ENCODE measurements at regions not wholly inside any gene's neighbourhood (a gene's known extent, or its start where the extent isn't known, plus 50 kb on each side); places are given as distances from the start of the nearest gene placed in this dataset.
"Not testable (repeated sequence)": the region's sequence is repeated elsewhere in the genome, so short reads cannot be mapped to it uniquely, and the experiment has no call there.

- no peak for DNase-seq
- intact Hi-C loops (cut with DNase I), result no loop called here
Measured at GRCh38 chr2:175308005-175308404, 126.5 kb upstream of the ATP5MC3 start.

GRCh38 chr2:175304541-175304940, 123.0 kb upstream of the ATP5MC3 start:
- DNase-seq, result no peak
- intact Hi-C loops (cut with DNase I), result no loop called here

- intact Hi-C loops (cut with DNase I), result no loop called here
Measured at GRCh38 chr2:175293776-175294175, 112.3 kb upstream of the ATP5MC3 start.

DNA sequence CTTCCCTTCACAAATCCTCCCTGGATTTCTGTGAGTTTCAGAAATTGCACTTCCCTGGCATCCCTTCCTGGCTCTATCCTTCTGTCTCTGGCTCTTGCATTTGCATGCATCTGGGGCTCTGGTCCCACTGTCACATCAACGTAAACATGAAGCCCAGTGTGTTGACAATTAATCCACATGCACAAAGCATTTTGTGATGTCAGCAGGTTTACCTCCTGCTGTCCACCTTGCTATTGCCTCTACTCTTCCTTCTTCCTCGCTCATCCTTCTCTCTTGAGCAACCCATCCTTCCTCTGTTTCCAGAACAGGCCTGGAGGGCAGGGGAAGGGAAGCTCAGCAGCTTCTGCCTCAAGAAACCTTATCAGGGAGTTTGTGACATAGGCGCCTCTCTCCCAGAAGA, 111.7 kb upstream of the ATP5MC3 start:
- no peak for DNase-seq
- intact Hi-C loops (cut with DNase I), result no loop called here

More at GRCh38 chr2:175293776-175294175, 112.3 kb upstream of the ATP5MC3 start:
- DNase-seq, result no peak

DNA sequence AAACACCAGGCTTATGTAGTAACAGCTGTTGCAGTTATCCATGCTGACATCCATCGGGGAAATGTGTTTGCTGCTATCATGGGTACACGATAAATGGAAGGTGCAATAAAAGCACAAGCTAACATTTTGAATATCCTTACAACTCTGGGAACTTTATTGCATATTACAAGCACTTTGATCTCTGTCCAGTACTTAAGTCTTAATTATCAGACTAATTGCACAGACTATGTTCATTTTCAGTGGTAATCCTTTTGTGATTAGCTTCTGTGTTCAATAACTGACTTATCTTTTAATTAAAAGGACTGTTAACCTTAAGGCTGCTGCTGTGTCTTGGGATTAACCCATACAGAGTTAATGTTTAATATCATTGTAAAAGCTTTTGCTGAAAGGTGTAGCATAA, 101.4 kb upstream of the ATP5MC3 start:
- DNase-seq, result no peak
- intact Hi-C loops (cut with DNase I), result no loop called here

DNA sequence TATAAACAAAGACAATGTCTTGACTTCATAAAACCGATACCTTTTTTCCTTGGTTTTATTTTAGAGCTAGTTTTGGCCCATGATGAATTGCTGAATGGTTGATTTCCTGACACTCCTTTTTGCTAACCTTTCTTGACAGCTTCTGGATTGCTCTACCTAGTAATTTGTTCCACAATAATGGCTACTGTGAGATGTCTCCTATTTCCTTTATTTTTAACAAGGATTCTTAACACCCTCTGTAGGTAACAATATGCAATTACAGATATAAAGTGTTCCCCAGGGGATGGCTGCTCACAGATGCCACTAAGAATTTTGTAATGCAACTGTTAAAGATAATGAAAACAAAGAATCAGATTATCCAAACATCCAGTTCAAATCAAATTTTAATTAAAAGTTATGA, 100.8 kb upstream of the ATP5MC3 start:
- DNase-seq, result no peak
- intact Hi-C loops (cut with DNase I), result no loop called here

DNA sequence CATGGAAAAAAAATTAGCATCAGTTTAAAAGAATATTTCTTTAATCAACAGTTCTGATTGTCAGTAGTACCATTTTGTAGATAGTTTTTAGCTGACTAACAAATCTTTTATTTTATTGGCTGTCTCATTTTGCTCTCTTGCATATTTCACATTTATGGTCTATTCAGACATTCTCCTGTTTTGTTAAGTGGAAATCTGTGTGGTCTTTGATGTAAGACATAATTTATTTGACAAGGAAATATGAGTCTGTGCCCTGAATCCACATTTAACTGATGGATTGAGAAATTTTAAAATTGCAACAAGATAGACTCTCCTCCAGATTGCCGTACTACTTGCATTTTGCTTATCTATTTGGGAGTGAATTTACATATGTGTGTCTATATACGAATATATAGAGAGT, 96.3 kb upstream of the ATP5MC3 start:
- DNase-seq, result no peak
- intact Hi-C loops (cut with DNase I), result no loop called here

DNA sequence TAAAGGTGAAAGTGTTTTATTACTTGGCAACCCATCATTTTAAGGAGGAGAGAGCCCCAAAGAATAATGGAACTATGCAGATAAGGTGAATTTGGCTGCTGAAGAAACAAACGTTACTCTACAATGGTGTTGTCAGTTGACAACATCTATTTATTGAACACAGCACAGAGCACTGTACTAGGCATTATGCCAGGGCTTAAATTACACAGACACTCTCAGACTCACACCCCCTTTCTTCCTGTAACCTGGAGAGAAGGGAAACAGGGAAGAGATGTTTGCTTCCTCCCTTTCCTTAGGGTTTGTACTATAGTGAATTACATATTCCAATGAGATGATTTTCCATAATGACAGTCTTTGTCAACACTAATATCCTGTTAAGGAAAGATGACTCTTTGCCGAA, 94.0 kb upstream of the ATP5MC3 start:
- intact Hi-C loops (cut with DNase I), result no loop called here
- no peak for DNase-seq

- no peak for DNase-seq
- intact Hi-C loops (cut with DNase I), result no loop called here
Measured at GRCh38 chr2:175259164-175259563, 77.7 kb upstream of the ATP5MC3 start.

GRCh38 chr2:175256806-175257585, 75.5 kb upstream of the ATP5MC3 start:
- intact Hi-C loops (cut with DNase I), result no loop called here

DNA sequence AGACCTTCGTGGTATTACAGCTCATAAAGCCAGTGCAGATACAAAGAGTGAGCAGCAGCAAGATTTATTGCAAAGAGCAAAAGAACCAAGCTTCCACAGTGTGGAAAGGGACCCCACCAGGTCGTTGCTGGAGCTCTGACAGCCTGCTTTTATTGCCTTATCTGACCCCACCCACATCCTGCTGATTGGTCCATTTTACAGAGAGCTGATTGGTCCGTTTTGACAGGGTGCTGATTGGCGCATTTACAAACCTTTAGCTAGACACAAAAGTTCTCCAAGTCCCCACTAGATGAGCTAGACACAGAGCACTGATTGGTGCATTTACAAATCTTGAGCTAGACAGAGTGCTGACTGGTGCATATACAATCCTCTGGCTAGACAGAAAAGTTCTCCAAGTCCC, 74.9 kb upstream of the ATP5MC3 start:
- intact Hi-C loops (cut with DNase I); DNase-seq: not testable (repeated sequence)

More at GRCh38 chr2:175256806-175257585, 75.5 kb upstream of the ATP5MC3 start:
- peak in 2 of 10 donors; percentile 76 to 77 for DNase-seq

DNA sequence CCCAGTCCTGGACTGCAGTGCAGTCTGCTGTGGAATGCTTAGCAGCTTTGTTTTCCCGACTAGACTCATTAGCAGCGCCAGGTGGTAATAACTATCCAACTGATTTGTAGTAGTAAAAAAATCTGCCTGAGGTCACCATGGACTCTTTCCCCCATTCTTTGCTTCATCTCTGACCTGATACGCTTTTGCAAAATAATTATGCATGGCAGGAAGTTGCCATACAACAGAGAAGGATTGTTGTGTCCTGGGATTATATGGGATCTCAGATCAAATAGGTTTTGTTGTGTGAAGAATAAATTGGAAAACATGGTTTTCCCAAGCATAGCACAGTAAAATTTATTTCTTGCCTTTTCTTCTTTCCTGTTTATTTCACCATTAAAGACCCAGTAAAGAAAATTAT, 72.4 kb upstream of the ATP5MC3 start:
- no peak for DNase-seq
- intact Hi-C loops (cut with DNase I), result loop anchor here (5.0 kb wide), 1 partner anchor 833 kb away; no protein-coding TSS in a partner anchor

DNA sequence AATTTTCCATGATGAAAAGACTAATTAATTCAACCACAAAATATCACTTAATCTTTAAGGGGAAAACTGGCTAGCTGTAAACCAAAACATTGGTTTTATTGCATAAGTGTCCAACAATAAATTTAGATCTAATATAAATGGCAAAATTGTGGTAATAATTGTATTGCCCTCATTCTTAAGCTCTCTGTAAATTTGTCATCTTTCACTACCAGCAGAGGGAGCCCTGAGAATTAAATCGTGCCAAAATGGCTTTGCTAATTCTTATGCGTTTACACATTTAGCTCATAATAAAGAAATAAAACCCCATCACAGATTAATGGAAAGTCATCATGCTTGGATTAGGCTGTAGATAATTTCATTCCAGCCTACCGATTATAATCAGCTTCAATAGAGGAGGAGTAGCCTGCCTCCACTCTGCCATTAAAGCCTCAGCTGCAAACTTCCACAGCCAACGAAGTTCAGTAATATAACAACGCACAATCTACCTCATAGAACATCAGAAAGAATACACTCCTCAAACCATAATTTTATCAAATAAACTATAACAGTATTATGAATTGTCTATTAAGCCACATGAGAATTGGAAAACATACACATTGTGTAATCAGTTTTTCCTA, 70.0 kb upstream of the ATP5MC3 start:
- intact Hi-C loops (cut with DNase I), result loop anchor here (5.0 kb wide), 1 partner anchor 836 kb away; no protein-coding TSS in a partner anchor
- no peak for DNase-seq

- intact Hi-C loops (cut with DNase I), result no loop called here
- DNase-seq, result no peak
Measured at GRCh38 chr2:175247159-175247558, 65.6 kb upstream of the ATP5MC3 start.

DNA sequence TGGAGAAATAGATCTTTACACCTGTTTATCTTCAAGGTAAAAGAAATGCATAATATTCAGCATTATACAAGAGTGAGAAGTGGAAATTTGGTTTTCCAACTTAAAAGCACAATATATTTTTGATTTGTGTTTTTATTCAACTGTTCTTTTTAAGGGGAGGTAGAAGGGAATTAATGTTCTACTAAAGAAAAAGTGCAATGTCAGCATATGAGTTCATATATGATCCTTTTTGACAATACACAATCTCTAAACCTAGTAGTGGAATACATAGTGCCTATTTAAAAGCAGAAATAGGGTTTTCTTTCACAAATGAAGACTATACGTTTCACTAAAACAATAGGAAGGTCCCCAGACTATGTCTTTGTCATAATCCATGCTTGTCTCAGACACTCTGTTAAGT, 63.2 kb upstream of the ATP5MC3 start:
- intact Hi-C loops (cut with DNase I), result no loop called here
- no peak for DNase-seq

DNA sequence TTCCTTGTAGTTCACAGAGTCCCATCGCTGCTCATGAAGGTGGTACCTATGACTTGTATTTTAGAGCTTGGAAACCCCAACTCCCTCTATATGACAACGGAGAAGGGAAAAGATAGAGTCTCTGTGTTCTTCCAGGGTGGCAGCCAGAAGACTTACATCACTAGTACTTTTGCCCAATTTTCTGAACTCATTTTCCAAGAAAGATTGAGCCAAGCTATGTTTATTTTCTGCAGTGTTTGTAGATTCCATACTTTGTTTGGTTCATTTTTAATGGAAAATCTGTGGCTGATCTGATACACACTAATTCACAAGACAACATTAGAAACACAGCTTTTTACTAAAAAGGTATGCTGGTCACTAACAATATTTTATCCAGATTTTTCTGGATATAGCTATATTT, 60.2 kb upstream of the ATP5MC3 start:
- no peak for DNase-seq
- intact Hi-C loops (cut with DNase I), result no loop called here

GRCh38 chr2:175240033-175240432, 58.5 kb upstream of the ATP5MC3 start:
- intact Hi-C loops (cut with DNase I); DNase-seq: not testable (repeated sequence)

GRCh38 chr2:175236930-175237329, 55.4 kb upstream of the ATP5MC3 start:
- intact Hi-C loops (cut with DNase I), result no loop called here
- no peak for DNase-seq

DNA sequence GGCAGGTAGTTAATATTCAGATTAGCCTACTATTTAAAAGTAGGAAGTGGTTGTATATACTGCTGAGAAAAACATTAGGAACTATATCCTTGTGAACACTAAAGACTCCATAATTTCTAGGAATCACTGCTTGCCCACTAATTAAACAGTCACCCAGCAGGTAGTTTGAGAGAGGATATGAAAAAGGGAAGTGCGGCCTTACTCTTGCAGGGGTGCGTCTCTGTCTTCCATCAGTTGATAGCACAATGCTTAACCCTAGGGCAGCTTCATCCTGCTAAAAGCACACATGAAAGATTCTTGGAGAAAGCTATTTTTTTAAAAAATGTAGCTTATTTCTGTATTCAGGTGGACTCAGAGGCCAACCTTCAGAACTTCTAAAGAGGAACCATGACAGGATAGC, 53.1 kb upstream of the ATP5MC3 start:
- intact Hi-C loops (cut with DNase I), result no loop called here
- DNase-seq, result no peak

GRCh38 chr2:175234153-175234552, 52.6 kb upstream of the ATP5MC3 start:
- no peak for DNase-seq
- intact Hi-C loops (cut with DNase I), result no loop called here

DNA sequence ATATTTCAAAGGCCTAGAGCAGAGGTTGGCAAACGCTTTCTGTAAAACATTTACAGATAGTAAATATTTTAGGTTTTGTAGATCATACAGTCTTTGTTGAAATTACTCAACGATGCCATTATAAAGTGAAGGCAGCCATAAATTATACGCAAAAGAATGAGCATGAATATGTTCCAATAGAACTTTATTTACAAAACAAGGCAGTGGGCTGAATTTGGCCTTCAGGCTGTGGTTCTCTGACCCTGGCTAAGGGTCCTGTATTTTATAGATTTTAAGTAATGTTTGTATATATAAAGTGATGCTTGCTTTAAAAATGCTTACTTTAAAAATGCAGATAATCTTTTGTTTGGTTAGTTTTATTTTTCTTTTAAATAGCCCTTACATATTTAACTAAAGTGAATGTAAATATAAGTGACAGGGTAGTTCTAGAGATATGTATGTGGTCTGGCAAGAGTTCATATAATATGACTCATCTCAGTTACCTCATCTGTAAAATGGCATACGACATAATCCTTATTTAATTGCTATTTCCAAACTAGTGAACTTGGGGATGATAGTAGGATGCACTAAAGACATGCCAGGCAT, 51.7 kb upstream of the ATP5MC3 start:
- no peak for DNase-seq
- intact Hi-C loops (cut with DNase I), result no loop called here

Measured in posterior cingulate gyrus (tissue), 11 donors.